EH (cell line): ENCODE measurements at regions not wholly inside any gene's neighbourhood (a gene's known extent, or its start where the extent isn't known, plus 50 kb on each side); places are given as distances from the start of the nearest gene placed in this dataset.

ENCODE experiments used
- DNase-seq: peaks from one replicate; pipeline ENCODE4 v3.0.0-alpha.2; 2015; ENCODE audit warnings: low read depth

- no peak for DNase-seq
These were observed 62.0 kb upstream of the SMLR1 start for GRCh38 chr6:130765181-130765727.

- no peak for DNase-seq
These were observed 60.7 kb upstream of the SMLR1 start for GRCh38 chr6:130766239-130767144.

GRCh38 chr6:130769861-130770260, 57.3 kb upstream of the SMLR1 start:
- no peak for DNase-seq

GRCh38 chr6:130771741-130772140, 55.5 kb upstream of the SMLR1 start:
- no peak for DNase-seq

GRCh38 chr6:130773860-130774259, 53.3 kb upstream of the SMLR1 start:
- no peak for DNase-seq

GRCh38 chr6:130775411-130776012, 51.7 kb upstream of the SMLR1 start:
- peak; percentile 38 for DNase-seq

GRCh38 chr6:130776287-130776925, 50.8 kb upstream of the SMLR1 start:
- DNase-seq = no peak
